ENCODE measurements at regions not wholly inside any gene's neighbourhood (a gene's known extent, or its start where the extent isn't known, plus 50 kb on each side); places are given as distances from the start of the nearest gene placed in this dataset.

GRCh38 chr5:51987239-51987638 lies 604.0 kb downstream of the ISL1 start:
- H4K20me1 ChIP-seq (ENCODE audit: insufficient read depth, low read length), result no peaks in the 10 kb centered on the region
- H3K4me3 ChIP-seq (ENCODE audit: low read length), result no peak overlapping the region
- H3K9me2 ChIP-seq (replicated peaks; ENCODE audit: insufficient read depth, low read length), result no peaks in the 10 kb centered on the region
- H3K79me2 ChIP-seq (ENCODE audit: low read length), result no peaks in the 10 kb centered on the region
- no peak overlapping the region for H2AFZ ChIP-seq (ENCODE audit: low read length)
- no peaks in the 10 kb centered on the region for H3K27me3 ChIP-seq (replicated peaks; ENCODE audit: insufficient read depth, low read length)
- no peak overlapping the region for H3K4me2 ChIP-seq (ENCODE audit: low read depth, low read length)
- no peak overlapping the region for H3K9ac ChIP-seq (ENCODE audit: low read length)
- no peaks in the 10 kb centered on the region for H3F3A ChIP-seq (ENCODE audit: insufficient read depth, low read length)
- TF ChIP-seq EZH2 (optimal IDR thresholded peaks at IDR 0.05; ENCODE audit: low read depth, low read length), result no peak
- 0 out of 2 replicates have a peak, but pooled peaks cover 5% of the 10 kb centered on the region for H3K4me1 ChIP-seq (ENCODE audit: low read length)
- no peak for DNase-seq
- H3K27ac ChIP-seq (ENCODE audit: low read length), result no peak overlapping the region
- H3K36me3 ChIP-seq (replicated peaks; ENCODE audit: insufficient read depth, low read length), result no peaks in the 10 kb centered on the region
- H3K9me3 ChIP-seq (replicated peaks; ENCODE audit: insufficient read depth, low read length), result no peaks in the 10 kb centered on the region

- H3F3A ChIP-seq (ENCODE audit: insufficient read depth, low read length), result no peaks in the 10 kb centered on the region
- no peak overlapping the region for H2AFZ ChIP-seq (ENCODE audit: low read length)
- H3K27me3 ChIP-seq (replicated peaks; ENCODE audit: insufficient read depth, low read length), result no peaks in the 10 kb centered on the region
- no peak overlapping the region for H3K4me2 ChIP-seq (ENCODE audit: low read depth, low read length)
- TF ChIP-seq EZH2 (optimal IDR thresholded peaks at IDR 0.05; ENCODE audit: low read depth, low read length) (no peak), EZH2phosphoT487 (IDR thresholded peaks at IDR 0.05; ENCODE audit: low read length) (no peak), CTCF (IDR thresholded peaks at IDR 0.05; ENCODE audit: low read length) (no peak)
- no peaks in the 10 kb centered on the region for H4K20me1 ChIP-seq (ENCODE audit: insufficient read depth, low read length)
- no peak overlapping the region for H3K27ac ChIP-seq (ENCODE audit: low read length)
- H3K9ac ChIP-seq (ENCODE audit: low read length), result no peak overlapping the region
- no peaks in the 10 kb centered on the region for H3K9me3 ChIP-seq (replicated peaks; ENCODE audit: insufficient read depth, low read length)
- H3K9me2 ChIP-seq (replicated peaks; ENCODE audit: insufficient read depth, low read length), result no peaks in the 10 kb centered on the region
- H3K79me2 ChIP-seq (ENCODE audit: low read length), result no peaks in the 10 kb centered on the region
- DNase-seq, result peak; percentile 60
- no peak overlapping the region for H3K4me3 ChIP-seq (ENCODE audit: low read length)
- no peaks in the 10 kb centered on the region for H3K36me3 ChIP-seq (replicated peaks; ENCODE audit: insufficient read depth, low read length)
- H3K4me1 ChIP-seq (ENCODE audit: low read length), result 0 out of 2 replicates have a peak, but pooled peaks cover 5% of the 10 kb centered on the region
Observed at GRCh38 chr5:51987669-51988209, 604.5 kb downstream of the ISL1 start.

DNA sequence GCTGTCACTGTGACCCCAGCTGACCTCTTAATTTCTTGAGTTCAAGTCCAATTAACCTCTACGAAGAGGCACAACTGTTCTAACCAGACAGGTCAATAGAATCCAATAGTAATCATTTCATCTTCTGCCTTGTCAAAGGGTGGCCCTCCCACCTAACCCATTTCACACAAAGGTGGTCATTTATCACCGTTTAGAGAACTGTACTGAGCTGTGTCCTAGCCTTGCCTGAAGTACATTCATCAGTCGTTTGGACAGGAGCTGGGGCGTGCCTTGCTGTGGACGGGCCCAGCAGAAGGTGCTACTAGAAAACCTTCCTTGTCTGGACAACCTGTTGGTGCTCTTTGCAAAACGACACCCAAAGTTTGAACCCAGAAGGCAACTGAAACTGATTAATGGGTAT lies 605.4 kb downstream of the ISL1 start:
- Histone ChIP-seq H3K4me2 (ENCODE audit: low read depth, low read length) (no peak overlapping the region), H3K9ac (ENCODE audit: low read length) (no peak overlapping the region)
- TF ChIP-seq EZH2 (optimal IDR thresholded peaks at IDR 0.05; ENCODE audit: low read depth, low read length) (no peak), EZH2phosphoT487 (IDR thresholded peaks at IDR 0.05; ENCODE audit: low read length) (no peak), CTCF (IDR thresholded peaks at IDR 0.05; ENCODE audit: low read length) (no peak)

DNA sequence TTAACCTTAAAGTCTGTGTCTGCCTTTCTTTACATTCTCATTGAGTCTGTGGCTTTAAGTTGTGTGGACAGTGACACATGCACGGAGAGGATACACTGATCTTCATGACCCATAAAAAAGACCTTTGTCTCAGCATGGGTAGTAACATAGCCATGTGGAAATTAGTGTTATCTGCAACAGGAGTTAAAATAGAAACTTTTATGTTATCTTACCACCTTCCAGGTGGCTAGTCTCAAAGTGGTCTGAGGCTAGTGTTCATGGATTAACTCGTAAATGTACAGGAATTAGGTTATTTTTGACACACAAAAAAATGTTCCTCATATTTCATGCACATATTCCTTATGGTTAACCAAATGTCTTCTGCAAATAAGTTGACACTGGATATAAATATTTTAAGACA lies 607.0 kb downstream of the ISL1 start:
- H3K27me3 ChIP-seq (replicated peaks; ENCODE audit: insufficient read depth, low read length), result no peaks in the 10 kb centered on the region
- no peaks in the 10 kb centered on the region for H4K20me1 ChIP-seq (ENCODE audit: insufficient read depth, low read length)
- no peaks in the 10 kb centered on the region for H3K79me2 ChIP-seq (ENCODE audit: low read length)
- TF ChIP-seq EZH2phosphoT487 (IDR thresholded peaks at IDR 0.05; ENCODE audit: low read length), result no peak
- no peak for TF ChIP-seq CTCF (IDR thresholded peaks at IDR 0.05; ENCODE audit: low read length)
- no peak for TF ChIP-seq EZH2 (optimal IDR thresholded peaks at IDR 0.05; ENCODE audit: low read depth, low read length)
- no peaks in the 10 kb centered on the region for H3K4me1 ChIP-seq (ENCODE audit: low read length)
- no peak overlapping the region for H3K4me3 ChIP-seq (ENCODE audit: low read length)
- no peaks in the 10 kb centered on the region for H3F3A ChIP-seq (ENCODE audit: insufficient read depth, low read length)
- H3K9me3 ChIP-seq (replicated peaks; ENCODE audit: insufficient read depth, low read length), result no peaks in the 10 kb centered on the region
- no peak overlapping the region for H3K27ac ChIP-seq (ENCODE audit: low read length)
- no peak for DNase-seq
- no peak overlapping the region for H3K9ac ChIP-seq (ENCODE audit: low read length)
- no peak overlapping the region for H2AFZ ChIP-seq (ENCODE audit: low read length)
- no peaks in the 10 kb centered on the region for H3K9me2 ChIP-seq (replicated peaks; ENCODE audit: insufficient read depth, low read length)
- H3K4me2 ChIP-seq (ENCODE audit: low read depth, low read length), result no peak overlapping the region
- no peaks in the 10 kb centered on the region for H3K36me3 ChIP-seq (replicated peaks; ENCODE audit: insufficient read depth, low read length)

More for the DNA sequence above, 605.4 kb downstream of the ISL1 start:
- Histone ChIP-seq H2AFZ (ENCODE audit: low read length) (no peak overlapping the region), H3K36me3 (replicated peaks; ENCODE audit: insufficient read depth, low read length) (no peaks in the 10 kb centered on the region), H3K27me3 (replicated peaks; ENCODE audit: insufficient read depth, low read length) (no peaks in the 10 kb centered on the region), H4K20me1 (ENCODE audit: insufficient read depth, low read length) (no peaks in the 10 kb centered on the region), H3K79me2 (ENCODE audit: low read length) (no peaks in the 10 kb centered on the region), H3K9me2 (replicated peaks; ENCODE audit: insufficient read depth, low read length) (no peaks in the 10 kb centered on the region), H3K4me3 (ENCODE audit: low read length) (no peak overlapping the region), H3K27ac (ENCODE audit: low read length) (no peak overlapping the region), H3F3A (ENCODE audit: insufficient read depth, low read length) (no peaks in the 10 kb centered on the region), H3K4me1 (ENCODE audit: low read length) (0 out of 2 replicates have a peak, but pooled peaks cover 2% of the 10 kb centered on the region), H3K9me3 (replicated peaks; ENCODE audit: insufficient read depth, low read length) (no peaks in the 10 kb centered on the region)
- no peak for DNase-seq

Measured in MM.1S (cell line).